Lower lobe of right lung (tissue), 2 donors: ENCODE measurements at regions not wholly inside any gene's neighbourhood (a gene's known extent, or its start where the extent isn't known, plus 50 kb on each side); places are given as distances from the start of the nearest gene placed in this dataset.

ENCODE experiments used
- ATAC-seq, 2 donors: fragments of 200-7000 bp; cut with Tn5 transposase; one replicate each; pipeline ENCODE4 v1.9.1; 2020 to 2022; ENCODE audit warnings: mild to moderate bottlenecking in 2 of 2, moderate library complexity in 2 of 2
- DNase-seq: peaks from one replicate; pipeline ENCODE4 v3.0.0-alpha.2; 2020
- H3K27ac ChIP-seq: fragments of 200-600 bp; one replicate; pipeline ENCODE4 v1.8.0; 2022
- H3K27me3 ChIP-seq: fragments of 200-600 bp; one replicate; pipeline ENCODE4 v1.8.0; 2022; ENCODE audit warnings: low read depth
- H3K36me3 ChIP-seq: fragments of 200-600 bp; one replicate; pipeline ENCODE4 v1.8.0; 2022; ENCODE audit warnings: mild to moderate bottlenecking
- H3K4me1 ChIP-seq: fragments of 200-600 bp; one replicate; pipeline ENCODE4 v1.8.0; 2022
- H3K4me3 ChIP-seq: fragments of 200-600 bp; one replicate; pipeline ENCODE4 v1.8.0; 2022; ENCODE audit warnings: mild to moderate bottlenecking
- H3K9me3 ChIP-seq: fragments of 200-600 bp; one replicate; pipeline ENCODE4 v1.8.0; 2022
- intact Hi-C: fragments of 100-400 bp; cut with DNase I; formaldehyde crosslinking; loops from one replicate; pipeline ENCODE4 v1.11.0; 2022
- TF ChIP-seq, protein P1 (sequence below): fragments of 200-600 bp; IDR thresholded peaks from one replicate; pipeline ENCODE4 v1.8.0; 2022; ENCODE audit warnings: antibody characterized with exemption, mild to moderate bottlenecking
- donor health status: DM: no; HTN: yes; CAD: no; lungs with severe emphysema.

- TF ChIP-seq, protein P1, sequence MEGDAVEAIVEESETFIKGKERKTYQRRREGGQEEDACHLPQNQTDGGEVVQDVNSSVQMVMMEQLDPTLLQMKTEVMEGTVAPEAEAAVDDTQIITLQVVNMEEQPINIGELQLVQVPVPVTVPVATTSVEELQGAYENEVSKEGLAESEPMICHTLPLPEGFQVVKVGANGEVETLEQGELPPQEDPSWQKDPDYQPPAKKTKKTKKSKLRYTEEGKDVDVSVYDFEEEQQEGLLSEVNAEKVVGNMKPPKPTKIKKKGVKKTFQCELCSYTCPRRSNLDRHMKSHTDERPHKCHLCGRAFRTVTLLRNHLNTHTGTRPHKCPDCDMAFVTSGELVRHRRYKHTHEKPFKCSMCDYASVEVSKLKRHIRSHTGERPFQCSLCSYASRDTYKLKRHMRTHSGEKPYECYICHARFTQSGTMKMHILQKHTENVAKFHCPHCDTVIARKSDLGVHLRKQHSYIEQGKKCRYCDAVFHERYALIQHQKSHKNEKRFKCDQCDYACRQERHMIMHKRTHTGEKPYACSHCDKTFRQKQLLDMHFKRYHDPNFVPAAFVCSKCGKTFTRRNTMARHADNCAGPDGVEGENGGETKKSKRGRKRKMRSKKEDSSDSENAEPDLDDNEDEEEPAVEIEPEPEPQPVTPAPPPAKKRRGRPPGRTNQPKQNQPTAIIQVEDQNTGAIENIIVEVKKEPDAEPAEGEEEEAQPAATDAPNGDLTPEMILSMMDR: no peak
- no peak for ATAC-seq
- Histone ChIP-seq H3K9me3 (no peaks in the 10 kb centered on the region), H3K36me3 (no peaks in the 10 kb centered on the region), H3K27me3 (no peaks in the 10 kb centered on the region), H3K4me1 (no peaks in the 10 kb centered on the region), H3K27ac (no peak overlapping the region), H3K4me3 (no peak overlapping the region)
- intact Hi-C loops: no loop called here
- no peak for DNase-seq
Observed at GRCh38 chr19:28021259-28022185, 1191.4 kb downstream of the UQCRFS1 start.

DNA sequence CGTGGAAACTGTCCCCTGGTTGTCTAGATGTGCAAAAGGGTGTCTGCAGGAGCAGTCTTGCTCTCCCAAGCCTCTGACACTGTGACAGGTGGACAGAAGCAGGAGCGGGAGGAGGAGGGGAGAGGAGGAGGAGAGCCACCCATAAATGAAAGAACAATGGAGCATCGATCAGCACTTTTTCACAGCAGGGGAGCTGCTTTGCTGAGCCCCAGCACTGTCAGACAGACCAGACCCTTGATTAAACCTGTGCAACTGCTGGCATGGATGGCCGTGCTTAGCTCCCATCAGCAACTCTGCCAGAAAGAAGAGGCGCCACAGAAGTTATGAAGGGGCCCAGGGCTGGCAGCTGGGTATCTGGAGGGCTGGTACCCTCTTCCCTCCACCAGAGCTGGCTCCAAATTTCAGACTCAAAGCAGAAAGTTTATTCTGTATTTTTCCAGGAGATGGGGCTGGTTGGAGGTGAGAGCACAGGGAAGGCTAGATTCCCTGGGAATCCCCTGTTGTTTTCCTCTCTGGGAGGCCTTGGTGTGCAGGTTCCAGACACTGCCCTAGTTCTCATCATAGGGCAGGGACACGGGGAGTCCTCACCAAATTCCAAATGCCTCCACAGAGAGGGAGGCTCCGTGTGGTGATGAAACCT is 1192.2 kb downstream of the UQCRFS1 start:
- no peak for DNase-seq
- TF ChIP-seq, protein P1: no peak
- no peaks in the 10 kb centered on the region for H3K36me3 ChIP-seq
- ATAC-seq: no peak
- H3K27me3 ChIP-seq: no peaks in the 10 kb centered on the region
- no peaks in the 10 kb centered on the region for H3K9me3 ChIP-seq
- intact Hi-C loops: no loop called here
- no peaks in the 10 kb centered on the region for H3K4me1 ChIP-seq
- H3K4me3 ChIP-seq: no peak overlapping the region
- no peak overlapping the region for H3K27ac ChIP-seq

GRCh38 chr19:28019901-28020300 is 1193.0 kb downstream of the UQCRFS1 start:
- Histone ChIP-seq H3K27me3 (no peaks in the 10 kb centered on the region), H3K9me3 (no peaks in the 10 kb centered on the region), H3K27ac (no peak overlapping the region), H3K36me3 (no peaks in the 10 kb centered on the region), H3K4me1 (no peaks in the 10 kb centered on the region), H3K4me3 (no peak overlapping the region)
- TF ChIP-seq, protein P1: no peak
- no peak for ATAC-seq
- no peak for DNase-seq
- intact Hi-C loops: no loop called here

- no peak for DNase-seq
- no peaks in the 10 kb centered on the region for H3K4me1 ChIP-seq
- H3K27me3 ChIP-seq: no peaks in the 10 kb centered on the region
- no peak overlapping the region for H3K4me3 ChIP-seq
- ATAC-seq: no peak
- no peaks in the 10 kb centered on the region for H3K36me3 ChIP-seq
- H3K27ac ChIP-seq: no peak overlapping the region
- H3K9me3 ChIP-seq: no peaks in the 10 kb centered on the region
- TF ChIP-seq, protein P1: no peak
- intact Hi-C loops: no loop called here
Observed at GRCh38 chr19:28019371-28019770, 1193.6 kb downstream of the UQCRFS1 start.

DNA sequence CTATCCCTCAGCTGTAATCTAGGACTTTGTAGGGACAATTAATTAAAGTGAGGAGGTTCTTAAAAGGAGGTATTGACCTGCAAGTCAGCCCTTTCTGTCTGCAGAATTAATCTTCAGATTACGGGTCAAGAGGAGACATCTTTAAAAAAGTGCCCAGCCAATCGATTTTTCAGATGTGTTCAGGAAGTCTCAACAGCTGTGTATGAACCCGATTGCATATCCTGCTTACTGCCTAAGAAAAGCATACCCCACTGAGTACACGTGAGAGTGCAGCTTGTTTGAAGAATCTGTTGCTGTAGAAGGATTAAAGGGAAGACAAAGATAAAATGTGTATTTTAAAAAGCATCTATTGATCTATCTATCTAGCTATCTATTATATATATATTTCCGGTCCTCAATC is 1194.5 kb downstream of the UQCRFS1 start:
- Histone ChIP-seq H3K4me1 (no peaks in the 10 kb centered on the region), H3K27ac (no peak overlapping the region), H3K4me3 (no peak overlapping the region), H3K9me3 (no peaks in the 10 kb centered on the region), H3K36me3 (no peaks in the 10 kb centered on the region), H3K27me3 (no peaks in the 10 kb centered on the region)
- intact Hi-C loops: no loop called here
- TF ChIP-seq, protein P1: no peak
- DNase-seq: no peak
- ATAC-seq: no peak
